Gastroesophageal sphincter (tissue), 4 donors: ENCODE measurements at regions not wholly inside any gene's neighbourhood (a gene's known extent, or its start where the extent isn't known, plus 50 kb on each side); places are given as distances from the start of the nearest gene placed in this dataset.

Source experiments
- ATAC-seq: fragments of 150-250 bp; one replicate; pipeline ENCODE4 v1.9.1; 2016; ENCODE audit warnings: mild to moderate bottlenecking, moderate library complexity
- H3K27ac ChIP-seq, 4 donors: fragments of 200-600 bp; sonication (generic) in 3 of 4; 1 replicate in 3 of 4; 2 replicates in 1 of 4; pipeline ENCODE4 v1.5.1; 2016 to 2019
- H3K27me3 ChIP-seq: fragments of 200-600 bp; sonication (generic); one replicate; pipeline ENCODE4 v1.5.1; 2019
- H3K36me3 ChIP-seq, 2 donors: fragments of 200-600 bp; sonication (generic); one replicate each; pipeline ENCODE4 v1.5.1; 2019; ENCODE audit warnings: control low read depth in 1 of 2
- H3K4me1 ChIP-seq, 3 donors: fragments of 200-600 bp; sonication (generic); 1 replicate in 2 of 3; 2 replicates in 1 of 3; pipeline ENCODE4 v1.5.1; 2016 to 2019; ENCODE audit warnings: control low read depth in 2 of 3
- H3K4me3 ChIP-seq, 2 donors: fragments of 200-600 bp; sonication (generic); one replicate each; pipeline ENCODE4 v1.5.1; 2019; ENCODE audit warnings: mild to moderate bottlenecking in 1 of 2, moderate library complexity in 1 of 2
- H3K9me3 ChIP-seq, 3 donors: fragments of 200-600 bp; sonication (generic); one replicate each; pipeline ENCODE4 v1.5.1; 2017 to 2019; ENCODE audit warnings: control low read depth in 2 of 3
- EP300 ChIP-seq: sonication (generic); formaldehyde crosslinking; IDR thresholded peaks from one replicate; pipeline ENCODE4 v1.6.1; 2017; ENCODE audit warnings: antibody characterized with exemption, mild to moderate bottlenecking
- POLR2A ChIP-seq, 2 donors: fragments of 450-650 bp; IDR thresholded peaks; one replicate each; pipeline ENCODE4 v1.6.1; 2017; ENCODE audit warnings: antibody characterized with exemption in 2 of 2, mild to moderate bottlenecking in 2 of 2, moderate library complexity in 1 of 2
- POLR2AphosphoS5 ChIP-seq: sonication (generic); formaldehyde crosslinking; IDR thresholded peaks from one replicate; pipeline ENCODE4 v1.6.1; 2017; ENCODE audit warnings: antibody characterized with exemption
- WGBS, 2 donors: methylation state at CpG; one replicate each; pipeline ENCODE4 v1.1.5; 2018; ENCODE audit warnings: low coverage in 1 of 2; 5-methylcytosine and 5-hydroxymethylcytosine counted together
- TF ChIP-seq, protein P1 (sequence below), 4 experiments: fragments of 200-600 bp in 2 of 4; fragments of 450-650 bp in 2 of 4; sonication (generic) in 1 of 4; IDR thresholded peaks; one replicate each; pipeline ENCODE4 v1.5.1; 2017 to 2019; ENCODE audit warnings: antibody characterized with exemption in 4 of 4, mild to moderate bottlenecking in 2 of 4, moderate library complexity in 2 of 4

DNA sequence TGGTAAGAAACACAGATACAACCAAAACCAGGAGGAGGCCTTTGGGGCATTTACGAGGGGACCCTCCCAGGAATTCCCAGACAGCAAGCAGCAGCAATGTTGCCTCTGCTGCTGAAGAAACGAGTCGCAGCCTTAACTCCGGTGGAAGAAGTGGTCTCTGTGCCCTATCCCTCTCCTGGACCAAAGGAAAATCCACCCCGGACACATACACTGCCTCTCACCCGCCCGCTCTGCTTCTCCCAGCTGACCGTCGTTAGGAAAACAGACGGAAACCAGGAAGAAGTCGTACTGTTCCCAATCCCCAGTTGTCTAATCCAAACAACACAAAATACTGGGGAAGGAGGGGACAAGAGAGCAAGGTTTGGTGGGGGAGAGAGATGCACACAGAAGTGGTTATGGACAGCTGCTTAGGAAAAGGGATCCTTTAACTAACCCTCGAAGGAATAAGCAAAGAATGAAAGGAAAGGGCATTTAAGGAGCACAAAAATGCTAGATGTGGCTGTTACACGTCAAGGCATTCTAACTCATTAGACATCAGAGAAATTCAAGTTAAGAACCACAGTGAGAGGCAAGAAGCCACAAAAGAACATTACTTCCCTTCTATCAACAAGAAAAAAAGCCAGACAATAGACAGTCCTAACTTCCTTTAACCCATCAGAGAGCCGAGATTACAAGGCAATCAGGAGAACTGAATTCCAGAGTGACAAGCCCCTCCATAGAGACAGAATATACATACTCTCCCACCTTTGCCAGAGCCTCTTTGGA is 71.9 kb downstream of the ACTL7B start:
- Histone ChIP-seq H3K4me1 (peaks cover 0 to 24% (median 0%) of the 10 kb centered on the region in 3 donors), H3K27ac (peak overlapping the region in 3 of 4 donors; percentile 17 to 45 (median 39)), H3K4me3 (no peak overlapping the region), H3K36me3 (no peaks in the 10 kb centered on the region), H3K9me3 (no peaks in the 10 kb centered on the region), H3K27me3 (peaks cover 16% of the 10 kb centered on the region)
- 31 to 36% methylated on average over 3 to 7 of the region's 14 CpGs for WGBS, 2 donors
- ATAC-seq = no peak
- TF ChIP-seq POLR2AphosphoS5 = no peak
- no peak for TF ChIP-seq POLR2A (IDR thresholded peaks at IDR 0.05)
- TF ChIP-seq, protein P1, sequence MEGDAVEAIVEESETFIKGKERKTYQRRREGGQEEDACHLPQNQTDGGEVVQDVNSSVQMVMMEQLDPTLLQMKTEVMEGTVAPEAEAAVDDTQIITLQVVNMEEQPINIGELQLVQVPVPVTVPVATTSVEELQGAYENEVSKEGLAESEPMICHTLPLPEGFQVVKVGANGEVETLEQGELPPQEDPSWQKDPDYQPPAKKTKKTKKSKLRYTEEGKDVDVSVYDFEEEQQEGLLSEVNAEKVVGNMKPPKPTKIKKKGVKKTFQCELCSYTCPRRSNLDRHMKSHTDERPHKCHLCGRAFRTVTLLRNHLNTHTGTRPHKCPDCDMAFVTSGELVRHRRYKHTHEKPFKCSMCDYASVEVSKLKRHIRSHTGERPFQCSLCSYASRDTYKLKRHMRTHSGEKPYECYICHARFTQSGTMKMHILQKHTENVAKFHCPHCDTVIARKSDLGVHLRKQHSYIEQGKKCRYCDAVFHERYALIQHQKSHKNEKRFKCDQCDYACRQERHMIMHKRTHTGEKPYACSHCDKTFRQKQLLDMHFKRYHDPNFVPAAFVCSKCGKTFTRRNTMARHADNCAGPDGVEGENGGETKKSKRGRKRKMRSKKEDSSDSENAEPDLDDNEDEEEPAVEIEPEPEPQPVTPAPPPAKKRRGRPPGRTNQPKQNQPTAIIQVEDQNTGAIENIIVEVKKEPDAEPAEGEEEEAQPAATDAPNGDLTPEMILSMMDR (IDR thresholded peaks at IDR 0.05) = no peak
- TF ChIP-seq EP300 = no peak

DNA sequence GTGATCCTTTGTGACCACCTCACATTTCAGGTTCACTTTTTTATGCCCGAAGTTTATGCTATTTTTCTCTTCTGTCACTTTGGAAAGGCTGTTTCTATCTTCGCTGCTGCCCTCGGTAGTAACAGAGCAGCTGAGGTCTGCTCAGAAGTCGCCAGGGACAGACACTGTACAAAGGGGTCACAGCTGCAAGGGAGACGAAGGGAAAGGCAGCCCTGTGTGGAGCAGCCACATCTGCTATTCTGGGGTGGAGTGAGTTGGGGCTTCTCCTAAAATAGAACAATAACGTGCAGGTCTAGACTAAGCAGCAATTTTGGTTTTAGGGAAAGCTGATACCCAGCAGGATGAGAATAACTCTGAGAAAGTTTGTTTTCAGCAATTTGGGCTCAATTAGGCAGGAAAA is 72.5 kb downstream of the ACTL7B start:
- H3K36me3 ChIP-seq = no peaks in the 10 kb centered on the region
- peaks cover 22% of the 10 kb centered on the region for H3K27me3 ChIP-seq
- H3K4me3 ChIP-seq = no peak overlapping the region
- no peaks in the 10 kb centered on the region for H3K9me3 ChIP-seq
- 50 to 53% methylated on average over 1 to 3 of the region's 6 CpGs for WGBS, 2 donors
- no peak for ATAC-seq
- peak overlapping the region in 3 of 4 donors; percentile 17 to 45 (median 39) for H3K27ac ChIP-seq
- H3K4me1 ChIP-seq = peaks cover 0 to 24% (median 0%) of the 10 kb centered on the region in 3 donors
- TF ChIP-seq POLR2AphosphoS5 (no peak), POLR2A (IDR thresholded peaks at IDR 0.05) (no peak), EP300 (no peak)
- TF ChIP-seq, protein P1 (IDR thresholded peaks at IDR 0.05) = no peak

DNA sequence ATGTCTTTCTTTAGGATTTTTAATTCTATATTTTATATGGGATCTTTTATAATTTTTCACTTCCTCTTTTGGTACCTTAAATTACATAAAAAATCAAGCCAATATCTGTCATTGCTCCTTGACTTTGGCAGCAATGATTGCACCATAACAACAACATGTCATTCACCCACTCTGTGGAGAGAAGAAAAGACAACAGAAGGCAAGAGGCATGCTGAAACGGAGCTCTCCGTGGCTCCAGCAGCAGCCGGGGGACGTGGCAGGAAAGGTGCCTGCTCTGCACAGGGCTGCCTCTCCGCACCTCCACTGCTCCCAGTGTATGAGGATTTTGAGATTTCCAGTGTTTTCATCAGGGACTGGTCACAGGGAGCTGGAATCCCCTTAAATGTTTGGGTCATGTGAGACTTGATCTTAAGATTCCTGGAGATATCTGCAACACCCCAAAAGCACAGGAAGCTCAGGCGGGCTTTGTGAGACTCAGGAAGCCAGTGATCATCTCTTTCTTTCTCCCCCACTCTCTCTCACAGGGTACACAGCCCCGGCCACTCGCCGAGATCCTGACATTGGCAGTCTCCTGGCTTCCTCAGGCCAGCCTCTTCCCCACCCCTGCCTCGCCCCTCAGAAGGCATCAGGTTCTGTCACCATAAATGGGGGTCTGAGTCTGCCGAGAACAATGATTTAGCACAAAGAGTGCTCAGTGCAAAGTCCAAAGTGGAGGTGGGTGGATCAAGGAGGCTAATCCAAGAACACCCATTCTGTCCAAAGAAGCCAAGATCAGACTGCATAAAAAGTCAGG is 74.6 kb downstream of the ACTL7B start:
- H3K27ac ChIP-seq = no peak overlapping the region
- ATAC-seq = no peak
- peaks cover 0 to 24% (median 0%) of the 10 kb centered on the region in 3 donors for H3K4me1 ChIP-seq
- H3K27me3 ChIP-seq = peaks cover 37% of the 10 kb centered on the region
- H3K9me3 ChIP-seq = no peaks in the 10 kb centered on the region
- H3K4me3 ChIP-seq = no peak overlapping the region
- TF ChIP-seq POLR2AphosphoS5 (no peak), EP300 (no peak), POLR2A (IDR thresholded peaks at IDR 0.05) (no peak)
- TF ChIP-seq, protein P1 (IDR thresholded peaks at IDR 0.05) = no peak
- no peaks in the 10 kb centered on the region for H3K36me3 ChIP-seq
- 15 to 45% methylated on average over 5 to 6 of the region's 11 CpGs for WGBS, 2 donors

DNA sequence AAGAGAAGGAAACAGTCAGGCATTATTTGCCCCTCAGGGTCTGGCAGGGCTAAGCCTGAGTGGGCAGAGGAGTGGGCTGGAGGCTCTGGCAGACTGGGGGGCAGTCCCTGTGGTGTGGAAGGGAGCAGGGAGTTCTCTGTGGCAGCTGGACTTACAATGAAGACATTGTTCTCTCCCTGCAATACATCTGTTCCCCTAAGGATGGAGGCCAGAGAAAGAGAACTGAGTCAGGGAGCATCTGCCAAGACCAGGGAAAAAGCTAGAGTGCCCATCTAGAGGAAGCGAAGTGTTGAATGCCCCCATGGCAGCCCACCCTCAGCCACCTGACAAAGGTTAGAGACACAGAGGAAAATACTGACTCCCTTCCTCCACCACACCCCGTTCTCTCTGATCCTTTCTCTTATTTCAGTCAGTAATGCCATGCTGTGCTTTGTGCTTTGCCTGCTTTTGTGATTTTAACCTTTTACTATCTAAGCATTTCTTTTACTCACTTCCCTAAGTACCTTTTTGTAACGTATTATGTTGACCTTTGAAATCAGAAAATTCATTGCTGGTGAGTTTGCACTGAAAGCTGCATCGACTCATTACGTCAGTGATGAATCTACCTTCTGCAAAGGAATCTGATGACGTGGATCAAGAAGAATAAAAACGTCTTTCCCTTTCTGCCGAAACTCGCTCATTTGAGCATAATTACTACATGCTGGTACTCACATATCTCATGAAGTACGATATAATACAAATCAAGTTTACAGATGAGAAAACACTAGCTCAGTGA is 76.0 kb downstream of the ACTL7B start:
- 67 to 70% methylated on average over 8 to 10 of the region's 10 CpGs for WGBS, 2 donors
- ATAC-seq = no peak
- peaks cover 37% of the 10 kb centered on the region for H3K27me3 ChIP-seq
- TF ChIP-seq EP300 (no peak), POLR2A (IDR thresholded peaks at IDR 0.05) (no peak), POLR2AphosphoS5 (no peak)
- TF ChIP-seq, protein P1 (IDR thresholded peaks at IDR 0.05) = no peak
- H3K9me3 ChIP-seq = no peaks in the 10 kb centered on the region
- peak overlapping the region in 2 of 4 donors; percentile 35 to 40 for H3K27ac ChIP-seq
- H3K4me1 ChIP-seq = peaks cover 0 to 20% (median 0%) of the 10 kb centered on the region in 3 donors
- H3K36me3 ChIP-seq = no peaks in the 10 kb centered on the region
- no peak overlapping the region for H3K4me3 ChIP-seq
